K562 (cell line): ENCODE measurements at regions not wholly inside any gene's neighbourhood (a gene's known extent, or its start where the extent isn't known, plus 50 kb on each side); places are given as distances from the start of the nearest gene placed in this dataset.
A peak's percentile ranks its signal among the peaks of the same experiment; 100 is the strongest.

Experiments used
- ATAC-seq: fragments of 200-7000 bp; cut with Tn5 transposase; 3 replicates; pipeline ENCODE4 v1.9.1; 2020; ENCODE audit warnings: moderate library complexity
- BruUV-seq: library from RNA; stranded (reverse); fragments of 400-500 nt; replicated peaks from 2 replicates; lab custom pipeline; 2021; lab: Mats Ljungman, UMichigan
- CTCF ChIA-PET: fragments of 300-600 bp; formaldehyde crosslinking; extraction: SDS; loops from one replicate; lab custom pipeline; 2021; ENCODE audit warnings: low intra/inter-chr PET ratio; lab: Yijun Ruan, JAX
- POLR2A ChIA-PET: fragments of 300-600, 350-650 bp; sonication (Branson Sonifier 250); formaldehyde crosslinking; extraction: SDS; loops from one replicate; lab custom pipeline; 2021; ENCODE audit warnings: antibody characterized with exemption, inconsistent platforms; lab: Yijun Ruan, JAX
- DNase-seq, 4 experiments: peaks; one replicate each; pipeline versions ENCODE4 v3.0.0 to v3.0.0-alpha.2; 2011 to 2018; ENCODE audit warnings: low spot score in 3 of 4, mixed read lengths in 3 of 4; ENCODE audit errors: extremely low read depth in 1 of 4
- FAIRE-seq: peaks from 2 replicates; lab custom pipeline; 2011; peaks lifted over from hg19 to GRCh38; lab: Jason Lieb, UNC
- H2AFZ ChIP-seq: 2 replicates; pipeline ENCODE4 v1.6.0; 2011; ENCODE audit warnings: low read depth, low read length, control low read depth, inconsistent platforms
- H3K27ac ChIP-seq: fragments of 200-600 bp; 3 replicates; pipeline ENCODE4 v1.8.0; 2011; ENCODE audit warnings: low read depth, mild to moderate bottlenecking, control low read depth, inconsistent platforms, low read length, moderate library complexity, mixed read lengths; ENCODE audit errors: extremely low read depth
- H3K27me3 ChIP-seq, 2 experiments: fragments of 300-600 bp in 1 of 2; 2 replicates in 1 of 2; 3 replicates in 1 of 2; pipeline versions ENCODE4 v1.6.0 to v1.8.0; 2011; ENCODE audit warnings: inconsistent platforms in 2 of 2, low read length in 2 of 2, mild to moderate bottlenecking in 1 of 2, mixed read lengths in 1 of 2, moderate library complexity in 1 of 2; ENCODE audit not compliant: control insufficient read depth in 2 of 2, insufficient read depth in 2 of 2
- H3K36me3 ChIP-seq: fragments of 300-600 bp; 3 replicates; pipeline ENCODE4 v1.8.0; 2011; ENCODE audit warnings: mild to moderate bottlenecking, low read length, inconsistent platforms; ENCODE audit not compliant: control insufficient read depth, insufficient read depth
- H3K4me1 ChIP-seq, 2 experiments: fragments of 200-600 bp in 1 of 2; replicated peaks in 1 of 2; 2 replicates in 1 of 2; 3 replicates in 1 of 2; pipeline versions ENCODE4 v1.5.1 to v1.8.0; 2011; ENCODE audit warnings: inconsistent platforms in 2 of 2, low read length in 2 of 2, mild to moderate bottlenecking in 1 of 2, mixed read lengths in 1 of 2, moderate library complexity in 1 of 2; ENCODE audit not compliant: control insufficient read depth in 2 of 2, insufficient read depth in 2 of 2
- H3K4me2 ChIP-seq: 2 replicates; pipeline ENCODE4 v1.6.1; 2011; ENCODE audit warnings: low read length, control low read depth, inconsistent platforms, mixed read lengths; ENCODE audit not compliant: insufficient read depth
- H3K4me3 ChIP-seq: fragments of 200-600 bp; sonication (generic), shearing (Covaris generic); 2 replicates; pipeline ENCODE4 v1.5.1; 2016; ENCODE audit warnings: control low read depth, inconsistent platforms
- H3K79me2 ChIP-seq: fragments of 200-600 bp; 3 replicates; pipeline ENCODE4 v1.8.0; 2011; ENCODE audit warnings: low read length, inconsistent platforms; ENCODE audit not compliant: control insufficient read depth, insufficient read depth
- H3K9ac ChIP-seq, 2 experiments: 2 replicates each; pipeline versions ENCODE4 v1.6.0 to v1.6.1; 2011; ENCODE audit warnings: low read depth in 2 of 2, low read length in 2 of 2, control low read depth in 1 of 2, inconsistent platforms in 1 of 2, mild to moderate bottlenecking in 1 of 2, mixed read lengths in 1 of 2; ENCODE audit not compliant: insufficient read depth in 1 of 2
- H3K9me1 ChIP-seq: one replicate; pipeline ENCODE4 v1.6.0; 2011; ENCODE audit warnings: inconsistent platforms, mild to moderate bottlenecking, low read length, moderate library complexity; ENCODE audit not compliant: control insufficient read depth, insufficient read depth
- H3K9me3 ChIP-seq: replicated peaks from 2 replicates; pipeline ENCODE4 v1.5.1; 2011; ENCODE audit warnings: low read depth, low read length, inconsistent platforms; ENCODE audit not compliant: control insufficient read depth, insufficient read depth
- H4K20me1 ChIP-seq: replicated peaks from 2 replicates; pipeline ENCODE4 v1.6.1; 2011; ENCODE audit warnings: low read length, inconsistent platforms, mixed read lengths; ENCODE audit not compliant: control insufficient read depth, insufficient read depth
- CEBPB ChIP-seq: fragments of 450-650 bp; IDR thresholded peaks from 2 replicates; pipeline ENCODE4 v1.6.1; 2016; ENCODE audit warnings: missing genetic modification characterization, missing compliant biosample characterization
- CEBPG ChIP-seq, 3 experiments: fragments of 200-800 bp in 1 of 3; sonication (Bioruptor generic) in 1 of 3; sonication (generic) in 1 of 3; formaldehyde crosslinking in 1 of 3; IDR thresholded peaks in 2 of 3; conservative IDR thresholded peaks in 1 of 3; 2 replicates each; pipeline versions ENCODE4 v1.6.1 to v1.8.0; 2016 to 2022; ENCODE audit warnings: missing compliant biosample characterization in 2 of 3, missing genetic modification characterization in 2 of 3, mild to moderate bottlenecking in 1 of 3, missing genetic modification reagents in 1 of 3
- FOXA3 ChIP-seq, 2 experiments: fragments of 450-650 bp in 1 of 2; sonication (generic) in 1 of 2; formaldehyde crosslinking; IDR thresholded peaks in 1 of 2; conservative IDR thresholded peaks in 1 of 2; 2 replicates each; pipeline versions ENCODE4 v1.4.0 to v1.8.0; 2020 to 2022; ENCODE audit warnings: mild to moderate bottlenecking in 2 of 2, missing genetic modification reagents in 1 of 2
- PCBP1 ChIP-seq: fragments of 200-400 bp; formaldehyde crosslinking; IDR thresholded peaks from 2 replicates; pipeline ENCODE4 v1.6.1; 2018; ENCODE audit warnings: mild to moderate bottlenecking, low read depth, low read length; ENCODE audit not compliant: poor library complexity, severe bottlenecking
- TAL1 ChIP-seq: fragments of 450-650 bp; IDR thresholded peaks from 2 replicates; pipeline ENCODE4 v1.6.1; 2016; ENCODE audit warnings: mild to moderate bottlenecking
- WGBS: fragments of 100-300 bp; shearing (Covaris generic); methylation state at CpG from one replicate; pipeline ENCODE4 v1.1.6; 2016; ENCODE audit warnings: low coverage, mixed read lengths; ENCODE audit not compliant: insufficient coverage; ENCODE audit errors: missing lambda C conversion rate; 5-methylcytosine and 5-hydroxymethylcytosine counted together
- in situ Hi-C: fragments of 300-500 bp; cut with MboI; formaldehyde crosslinking; loops from 4 replicates; pipeline ENCODE4 v1.15.0; 2018; ENCODE audit warnings: inconsistent platforms, mixed read lengths
- intact Hi-C: fragments of 100-400 bp; cut with micrococcal nuclease; formaldehyde crosslinking; loops from 2 replicates; pipeline ENCODE4 v1.14.2; 2022
- TF ChIP-seq, protein P1 (sequence below): fragments of 450-650 bp; conservative IDR thresholded peaks from 2 replicates; pipeline ENCODE4 v1.6.1; 2016; ENCODE audit warnings: missing genetic modification characterization, low read depth, mild to moderate bottlenecking, missing compliant biosample characterization, moderate library complexity

DNA sequence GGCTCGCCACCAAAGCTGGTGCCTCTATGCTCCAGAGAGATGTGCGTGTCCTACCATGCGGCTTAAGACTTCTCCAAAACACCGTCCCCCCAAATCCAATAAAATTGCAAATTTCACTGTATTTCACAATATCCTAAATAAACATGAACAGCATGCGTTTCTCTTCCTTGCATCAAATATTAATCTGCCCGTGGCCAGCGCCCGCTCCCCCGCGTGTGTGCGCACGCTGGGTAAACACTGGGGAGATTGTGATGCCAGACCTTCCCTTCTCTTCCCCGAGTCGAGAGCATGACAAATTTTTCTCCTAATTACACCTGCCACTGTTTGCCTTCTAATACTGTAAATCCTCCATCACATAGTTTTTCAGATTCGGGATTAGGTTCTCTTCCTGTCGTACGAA lies 148.1 kb downstream of the MRM1 start:
- Histone ChIP-seq H3K36me3 (no peaks in the 10 kb centered on the region), H3K4me1 (no peaks in the 10 kb centered on the region; a peak in 1 of 5 replicates), H3K9me3 (no peaks in the 10 kb centered on the region; the same call in 1 of the 2 replicates), H3K9ac (no peak overlapping the region), H3K4me3 (no peak overlapping the region), H4K20me1 (peaks cover 24% of the 10 kb centered on the region; the same call in 1 of the 2 replicates), H3K79me2 (no peaks in the 10 kb centered on the region), H3K4me2 (no peak overlapping the region), H2AFZ (no peak overlapping the region), H3K9me1 (peaks cover 3% of the 10 kb centered on the region), H3K27ac (no peak overlapping the region), H3K27me3 (peaks cover 42 to 75% of the 10 kb centered on the region in 2 experiments)
- DNase-seq (no peak), ATAC-seq (no peak), FAIRE-seq (no peak)
- ChIA-PET CTCF (no interaction called here), POLR2A (no interaction called here)
- in situ Hi-C loops (no loop called here), intact Hi-C loops (no loop called here)
- no TSS peak for BruUV-seq
- TF ChIP-seq CEBPG (CRISPR knock-in tag; IDR thresholded peaks at IDR 0.05): no peak
- 0 out of 4 replicates have a peak, but pooled peaks of 1 of the 2 experiments have one; percentile 28 for TF ChIP-seq CEBPG (tag; conservative IDR thresholded peaks at IDR 0.05 in 1 of 2, IDR thresholded peaks at IDR 0.05 in 1 of 2)
- TF ChIP-seq CEBPB: peak; percentile 20; the same call in 1 of the 2 replicates
- TF ChIP-seq, protein P1, sequence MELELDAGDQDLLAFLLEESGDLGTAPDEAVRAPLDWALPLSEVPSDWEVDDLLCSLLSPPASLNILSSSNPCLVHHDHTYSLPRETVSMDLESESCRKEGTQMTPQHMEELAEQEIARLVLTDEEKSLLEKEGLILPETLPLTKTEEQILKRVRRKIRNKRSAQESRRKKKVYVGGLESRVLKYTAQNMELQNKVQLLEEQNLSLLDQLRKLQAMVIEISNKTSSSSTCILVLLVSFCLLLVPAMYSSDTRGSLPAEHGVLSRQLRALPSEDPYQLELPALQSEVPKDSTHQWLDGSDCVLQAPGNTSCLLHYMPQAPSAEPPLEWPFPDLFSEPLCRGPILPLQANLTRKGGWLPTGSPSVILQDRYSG (tag): no peak
- no peak for TF ChIP-seq PCBP1
- peak; percentile 50 for TF ChIP-seq TAL1
- TF ChIP-seq FOXA3 (CRISPR knock-in tag; conservative IDR thresholded peaks at IDR 0.05 in 1 of 2, IDR thresholded peaks at IDR 0.05 in 1 of 2): peak in 1 of 2 experiments; percentile 67; a peak in 1 of 4 replicates
- WGBS: 4% methylated on average over 17 of the region's 17 CpGs
